HG02610 (cell line): ENCODE measurements at regions not wholly inside any gene's neighbourhood (a gene's known extent, or its start where the extent isn't known, plus 50 kb on each side); places are given as distances from the start of the nearest gene placed in this dataset.

Experiments used
- ATAC-seq: cut with Tn5 transposase; IDR thresholded peaks from one replicate; pipeline ENCODE4 v1.9.1; 2021; ENCODE audit warnings: mild to moderate bottlenecking, moderate library complexity; ENCODE audit not compliant: unreplicated experiment

- no peak for ATAC-seq
These were observed 52.4 kb downstream of the CBLL2 start for GRCh38 chrX:22325096-22325495.

- no peak for ATAC-seq
These were observed 57.1 kb downstream of the CBLL2 start for GRCh38 chrX:22329783-22330182.

GRCh38 chrX:22338740-22339139 is 66.0 kb downstream of the CBLL2 start:
- ATAC-seq: no peak

- ATAC-seq: no peak
These were observed 66.7 kb downstream of the CBLL2 start for GRCh38 chrX:22339459-22339858.

- ATAC-seq: no peak
These were observed 67.4 kb downstream of the CBLL2 start for GRCh38 chrX:22340022-22340616.

- ATAC-seq: no peak
These were observed 70.5 kb downstream of the CBLL2 start for GRCh38 chrX:22343192-22343591.

GRCh38 chrX:22345884-22346283 is 73.2 kb downstream of the CBLL2 start:
- no peak for ATAC-seq

- ATAC-seq: no peak
These were observed 74.8 kb downstream of the CBLL2 start for GRCh38 chrX:22347491-22347890.

- ATAC-seq: no peak
These were observed 76.4 kb downstream of the CBLL2 start for GRCh38 chrX:22349116-22349515.

- ATAC-seq: no peak
These were observed 78.4 kb downstream of the CBLL2 start for GRCh38 chrX:22351076-22351475.

GRCh38 chrX:22351966-22352365 is 79.3 kb downstream of the CBLL2 start:
- ATAC-seq: no peak

GRCh38 chrX:22357621-22358020 is 84.9 kb downstream of the CBLL2 start:
- no peak for ATAC-seq

- no peak for ATAC-seq
These were observed 87.4 kb downstream of the CBLL2 start for GRCh38 chrX:22360129-22360528.

- no peak for ATAC-seq
These were observed 92.7 kb downstream of the CBLL2 start for GRCh38 chrX:22365460-22365859.

- no peak for ATAC-seq
These were observed 93.5 kb downstream of the CBLL2 start for GRCh38 chrX:22366166-22366702.

GRCh38 chrX:22366906-22367305 is 94.2 kb downstream of the CBLL2 start:
- ATAC-seq: no peak

- no peak for ATAC-seq
These were observed 100.4 kb downstream of the CBLL2 start for GRCh38 chrX:22373094-22373493.

GRCh38 chrX:22373766-22374165 is 101.1 kb downstream of the CBLL2 start:
- no peak for ATAC-seq

- ATAC-seq: no peak
These were observed 103.7 kb downstream of the CBLL2 start for GRCh38 chrX:22376369-22376768.

GRCh38 chrX:22378296-22378695 is 105.6 kb downstream of the CBLL2 start:
- no peak for ATAC-seq

- ATAC-seq: no peak
These were observed 111.3 kb downstream of the CBLL2 start for GRCh38 chrX:22383988-22384387.

- no peak for ATAC-seq
These were observed 117.0 kb downstream of the CBLL2 start for GRCh38 chrX:22389556-22390179.
